Thyroid gland (tissue), 4 donors: ENCODE measurements at regions not wholly inside any gene's neighbourhood (a gene's known extent, or its start where the extent isn't known, plus 50 kb on each side); places are given as distances from the start of the nearest gene placed in this dataset.

ENCODE experiments used
- DNase-seq, 2 donors: peaks; one replicate each; pipeline ENCODE4 v3.0.0-alpha.2; 2019
- H3K27ac ChIP-seq, 3 donors: fragments of 200-600 bp; sonication (generic); 1 replicate in 2 of 3; 2 replicates in 1 of 3; pipeline ENCODE4 v1.5.1; 2016 to 2019; ENCODE audit warnings: mild to moderate bottlenecking in 1 of 3, moderate library complexity in 1 of 3
- H3K27me3 ChIP-seq: fragments of 200-600 bp; sonication (generic); one replicate; pipeline ENCODE4 v1.5.1; 2019
- H3K36me3 ChIP-seq, 2 donors: fragments of 200-600 bp; sonication (generic); one replicate each; pipeline ENCODE4 v1.5.1; 2016 to 2019
- H3K4me1 ChIP-seq, 2 donors: fragments of 200-600 bp; sonication (generic); one replicate each; pipeline ENCODE4 v1.5.1; 2017 to 2019
- H3K4me3 ChIP-seq, 3 donors: fragments of 200-600 bp; sonication (generic); replicated peaks in 1 of 3; 1 replicate in 2 of 3; 2 replicates in 1 of 3; pipeline ENCODE4 v1.5.1; 2016; ENCODE audit warnings: mild to moderate bottlenecking in 1 of 3
- H3K9me3 ChIP-seq: fragments of 200-600 bp; sonication (generic); one replicate; pipeline ENCODE4 v1.5.1; 2017
- POLR2A ChIP-seq, 2 donors: fragments of 450-650 bp; IDR thresholded peaks; one replicate each; pipeline ENCODE4 v1.6.1; 2017; ENCODE audit warnings: antibody characterized with exemption in 2 of 2, mild to moderate bottlenecking in 2 of 2, moderate library complexity in 1 of 2
- WGBS, 2 donors: methylation state at CpG; one replicate each; pipeline ENCODE4 v1.1.5; 2017; 5-methylcytosine and 5-hydroxymethylcytosine counted together
- intact Hi-C: fragments of 100-400 bp; cut with DNase I; formaldehyde crosslinking; loops from one replicate; pipeline ENCODE4 v1.15.1; 2023
- TF ChIP-seq, protein P1 (sequence below), 6 experiments: fragments of 200-600 bp in 3 of 6; fragments of 450-650 bp in 3 of 6; sonication (generic) in 3 of 6; IDR thresholded peaks; one replicate each; pipeline ENCODE4 v1.5.1; 2016 to 2019; ENCODE audit warnings: antibody characterized with exemption in 6 of 6, mild to moderate bottlenecking in 2 of 6, inconsistent platforms in 1 of 6, moderate library complexity in 1 of 6

- DNase-seq, result no peak
- WGBS, 2 donors, result 75 to 77% methylated on average over 10 of the region's 10 CpGs
- no peaks in the 10 kb centered on the region for H3K36me3 ChIP-seq
- H3K27ac ChIP-seq, result no peak overlapping the region
- H3K9me3 ChIP-seq, result no peaks in the 10 kb centered on the region
- H3K27me3 ChIP-seq, result no peaks in the 10 kb centered on the region
- H3K4me3 ChIP-seq, result no peak overlapping the region
- no peaks in the 10 kb centered on the region for H3K4me1 ChIP-seq
- intact Hi-C loops, result no loop called here
- TF ChIP-seq, protein P1, sequence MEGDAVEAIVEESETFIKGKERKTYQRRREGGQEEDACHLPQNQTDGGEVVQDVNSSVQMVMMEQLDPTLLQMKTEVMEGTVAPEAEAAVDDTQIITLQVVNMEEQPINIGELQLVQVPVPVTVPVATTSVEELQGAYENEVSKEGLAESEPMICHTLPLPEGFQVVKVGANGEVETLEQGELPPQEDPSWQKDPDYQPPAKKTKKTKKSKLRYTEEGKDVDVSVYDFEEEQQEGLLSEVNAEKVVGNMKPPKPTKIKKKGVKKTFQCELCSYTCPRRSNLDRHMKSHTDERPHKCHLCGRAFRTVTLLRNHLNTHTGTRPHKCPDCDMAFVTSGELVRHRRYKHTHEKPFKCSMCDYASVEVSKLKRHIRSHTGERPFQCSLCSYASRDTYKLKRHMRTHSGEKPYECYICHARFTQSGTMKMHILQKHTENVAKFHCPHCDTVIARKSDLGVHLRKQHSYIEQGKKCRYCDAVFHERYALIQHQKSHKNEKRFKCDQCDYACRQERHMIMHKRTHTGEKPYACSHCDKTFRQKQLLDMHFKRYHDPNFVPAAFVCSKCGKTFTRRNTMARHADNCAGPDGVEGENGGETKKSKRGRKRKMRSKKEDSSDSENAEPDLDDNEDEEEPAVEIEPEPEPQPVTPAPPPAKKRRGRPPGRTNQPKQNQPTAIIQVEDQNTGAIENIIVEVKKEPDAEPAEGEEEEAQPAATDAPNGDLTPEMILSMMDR (IDR thresholded peaks at IDR 0.05), result no peak
- TF ChIP-seq POLR2A (IDR thresholded peaks at IDR 0.05), result no peak
These were observed 50.7 kb upstream of the TOX2 start for GRCh38 chr20:43863821-43864544.

- Histone ChIP-seq H3K9me3 (no peaks in the 10 kb centered on the region), H3K27ac (no peak overlapping the region), H3K27me3 (no peaks in the 10 kb centered on the region), H3K4me3 (no peak overlapping the region), H3K4me1 (no peaks in the 10 kb centered on the region), H3K36me3 (no peaks in the 10 kb centered on the region)
- intact Hi-C loops, result no loop called here
- WGBS, 2 donors, result 81 to 82% methylated on average over 12 of the region's 12 CpGs
- no peak for DNase-seq
- no peak for TF ChIP-seq POLR2A (IDR thresholded peaks at IDR 0.05)
- TF ChIP-seq, protein P1 (IDR thresholded peaks at IDR 0.05), result no peak
These were observed 51.3 kb upstream of the TOX2 start for GRCh38 chr20:43863330-43863729.

DNA sequence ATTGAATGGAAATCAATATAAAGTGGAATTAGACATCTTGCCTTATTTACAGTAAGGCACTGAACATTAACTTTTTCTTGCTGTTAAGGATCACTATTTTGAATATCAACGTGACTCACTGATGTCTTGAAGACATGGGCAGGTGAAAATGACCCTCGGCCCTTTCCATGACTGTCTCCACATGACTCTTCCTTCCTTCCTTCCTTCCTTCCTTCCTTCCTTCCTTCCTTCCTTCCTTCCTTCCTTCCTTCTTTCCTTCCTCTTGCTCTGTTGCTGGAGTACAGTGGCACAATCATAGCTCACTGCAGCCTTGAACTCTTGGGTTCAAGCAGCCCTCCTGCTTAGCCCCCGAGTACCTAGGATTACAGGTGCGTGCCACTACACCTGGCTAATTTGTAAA, 52.2 kb upstream of the TOX2 start:
- H3K9me3 ChIP-seq, result no peaks in the 10 kb centered on the region
- DNase-seq, result no peak
- intact Hi-C loops, result no loop called here
- TF ChIP-seq, protein P1 (IDR thresholded peaks at IDR 0.05), result no peak
- no peak for TF ChIP-seq POLR2A (IDR thresholded peaks at IDR 0.05)
- no peaks in the 10 kb centered on the region for H3K36me3 ChIP-seq
- H3K4me1 ChIP-seq, result no peaks in the 10 kb centered on the region
- WGBS, 2 donors, result 47 to 60% methylated on average over 4 of the region's 4 CpGs
- H3K27me3 ChIP-seq, result no peaks in the 10 kb centered on the region
- H3K27ac ChIP-seq, result no peak overlapping the region
- no peak overlapping the region for H3K4me3 ChIP-seq

GRCh38 chr20:43859994-43860393, 54.7 kb upstream of the TOX2 start:
- Histone ChIP-seq H3K4me1 (no peaks in the 10 kb centered on the region), H3K27me3 (no peaks in the 10 kb centered on the region), H3K27ac (no peak overlapping the region), H3K9me3 (no peaks in the 10 kb centered on the region), H3K4me3 (no peak overlapping the region), H3K36me3 (no peaks in the 10 kb centered on the region)
- intact Hi-C loops, result no loop called here
- DNase-seq, result no peak
- 88 to 93% methylated on average over 1 of the region's 1 CpG for WGBS, 2 donors
- TF ChIP-seq, protein P1 (IDR thresholded peaks at IDR 0.05), result no peak
- TF ChIP-seq POLR2A (IDR thresholded peaks at IDR 0.05), result no peak

- H3K27ac ChIP-seq, result no peak overlapping the region
- 86 to 90% methylated on average over 1 of the region's 1 CpG for WGBS, 2 donors
These were observed 56.7 kb upstream of the TOX2 start for GRCh38 chr20:43857932-43858331.

More at GRCh38 chr20:43857932-43858331, 56.7 kb upstream of the TOX2 start:
- no peak for TF ChIP-seq POLR2A (IDR thresholded peaks at IDR 0.05)
- TF ChIP-seq, protein P1 (IDR thresholded peaks at IDR 0.05), result no peak
- Histone ChIP-seq H3K27me3 (no peaks in the 10 kb centered on the region), H3K36me3 (no peaks in the 10 kb centered on the region), H3K9me3 (no peaks in the 10 kb centered on the region), H3K4me3 (no peak overlapping the region), H3K4me1 (no peaks in the 10 kb centered on the region)
- no peak for DNase-seq
- intact Hi-C loops, result no loop called here
